ENCODE measurements at regions not wholly inside any gene's neighbourhood (a gene's known extent, or its start where the extent isn't known, plus 50 kb on each side); places are given as distances from the start of the nearest gene placed in this dataset.

DNA sequence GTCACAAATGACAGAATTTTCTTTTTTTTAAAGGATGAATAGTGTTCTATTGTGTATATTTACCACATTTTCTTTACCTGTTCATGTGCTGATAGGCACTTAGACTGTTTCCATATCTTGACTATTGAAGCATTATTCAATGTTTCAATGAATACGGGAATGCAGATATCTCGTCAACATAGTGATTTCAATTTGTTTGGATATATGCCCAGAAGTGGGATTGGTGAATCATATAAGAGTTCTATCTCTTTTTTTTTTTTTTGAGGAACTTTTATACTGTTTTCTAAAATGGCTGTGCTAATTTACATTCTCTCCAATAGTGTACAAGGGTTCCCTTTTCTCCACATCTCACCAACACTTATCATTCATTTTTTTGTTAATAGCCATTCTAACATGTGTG lies 97.9 kb upstream of the FAR2 start:
- Histone ChIP-seq H3K23ac (ENCODE audit: insufficient read length, low read depth, low read length) (no peak overlapping the region), H2AK5ac (ENCODE audit: insufficient read length, low read length) (no peak overlapping the region), H3K4me2 (ENCODE audit: insufficient read depth, insufficient read length, low read length) (no peak overlapping the region), H3K9ac (ENCODE audit: extremely low read depth, insufficient read length, low read length) (no peak overlapping the region), H4K8ac (replicated peaks; ENCODE audit: insufficient read length, low read depth, low read length) (no peak overlapping the region), H3K79me2 (ENCODE audit: insufficient read depth, low read length) (no peaks in the 10 kb centered on the region), H3K79me1 (ENCODE audit: insufficient read depth, low read depth, low read length, poor library complexity, severe bottlenecking) (no peaks in the 10 kb centered on the region), H2BK5ac (ENCODE audit: insufficient read length, low read length) (no peak overlapping the region), H4K20me1 (ENCODE audit: control insufficient read depth, insufficient read depth, insufficient read length) (no peaks in the 10 kb centered on the region), H3K18ac (ENCODE audit: insufficient read length, low read depth, low read length) (no peak overlapping the region), H2BK120ac (ENCODE audit: low read depth, low read length, poor library complexity, severe bottlenecking) (no peak overlapping the region), H4K91ac (ENCODE audit: insufficient read length, low read depth, low read length) (no peak overlapping the region), H3K9me3 (ENCODE audit: control insufficient read depth, low read depth, low read length) (no peaks in the 10 kb centered on the region), H2BK20ac (ENCODE audit: low read depth, low read length, poor library complexity, severe bottlenecking) (no peak overlapping the region), H3T11ph (ENCODE audit: low read length) (no peak overlapping the region), H2BK15ac (ENCODE audit: low read depth, low read length) (no peak overlapping the region), H2AFZ (ENCODE audit: low read length) (no peak overlapping the region), H3K4ac (ENCODE audit: low read depth, low read length) (no peak overlapping the region), H4K5ac (ENCODE audit: insufficient read length, low read depth, low read length) (no peak overlapping the region), H3K27ac (ENCODE audit: insufficient read length, low read depth, low read length) (no peak overlapping the region), H3K27me3 (ENCODE audit: insufficient read depth, low read length) (no peaks in the 10 kb centered on the region), H3K56ac (ENCODE audit: insufficient read length, low read depth, low read length) (no peak overlapping the region), H2BK12ac (ENCODE audit: insufficient read length, low read depth, low read length) (no peak overlapping the region), H3K14ac (ENCODE audit: insufficient read depth, low read length) (no peak overlapping the region), H3K4me1 (ENCODE audit: insufficient read depth, low read length) (no peaks in the 10 kb centered on the region), H3K23me2 (ENCODE audit: insufficient read length, low read depth, low read length, poor library complexity, severe bottlenecking) (no peaks in the 10 kb centered on the region)
- TF ChIP-seq, protein P1, sequence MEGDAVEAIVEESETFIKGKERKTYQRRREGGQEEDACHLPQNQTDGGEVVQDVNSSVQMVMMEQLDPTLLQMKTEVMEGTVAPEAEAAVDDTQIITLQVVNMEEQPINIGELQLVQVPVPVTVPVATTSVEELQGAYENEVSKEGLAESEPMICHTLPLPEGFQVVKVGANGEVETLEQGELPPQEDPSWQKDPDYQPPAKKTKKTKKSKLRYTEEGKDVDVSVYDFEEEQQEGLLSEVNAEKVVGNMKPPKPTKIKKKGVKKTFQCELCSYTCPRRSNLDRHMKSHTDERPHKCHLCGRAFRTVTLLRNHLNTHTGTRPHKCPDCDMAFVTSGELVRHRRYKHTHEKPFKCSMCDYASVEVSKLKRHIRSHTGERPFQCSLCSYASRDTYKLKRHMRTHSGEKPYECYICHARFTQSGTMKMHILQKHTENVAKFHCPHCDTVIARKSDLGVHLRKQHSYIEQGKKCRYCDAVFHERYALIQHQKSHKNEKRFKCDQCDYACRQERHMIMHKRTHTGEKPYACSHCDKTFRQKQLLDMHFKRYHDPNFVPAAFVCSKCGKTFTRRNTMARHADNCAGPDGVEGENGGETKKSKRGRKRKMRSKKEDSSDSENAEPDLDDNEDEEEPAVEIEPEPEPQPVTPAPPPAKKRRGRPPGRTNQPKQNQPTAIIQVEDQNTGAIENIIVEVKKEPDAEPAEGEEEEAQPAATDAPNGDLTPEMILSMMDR (conservative IDR thresholded peaks at IDR 0.05): no peak
- DNase-seq: no peak
- WGBS (ENCODE audit: extremely low coverage, insufficient read length, low lambda C conversion rate): no CpG with 5 or more reads among the region's 2 CpGs
- Mint-ChIP-seq H3K9me3 (peaks cover 0 to 7% of the 10 kb centered on the region in 2 experiments; a peak in 3 of 5 replicates), H3K36me3 (ENCODE audit: insufficient read depth in 1 of 3, low read depth in 3 of 3) (peaks cover 0 to 4% (median 3%) of the 10 kb centered on the region in 3 experiments; a peak in 3 of 7 replicates), H3K27me3 (ENCODE audit: low read depth) (no peaks in the 10 kb centered on the region), H3K27ac (no peak overlapping the region), H3K4me3 (no peak overlapping the region), H3K4me1 (peaks cover 0 to 4% of the 10 kb centered on the region in 2 experiments; a peak in 2 of 4 replicates)

Data from H9 (cell line).